Heart left ventricle (tissue), 16 donors: ENCODE measurements at regions not wholly inside any gene's neighbourhood (a gene's known extent, or its start where the extent isn't known, plus 50 kb on each side); places are given as distances from the start of the nearest gene placed in this dataset.

Experiments used
- ATAC-seq, 4 donors: fragments of 200-7000 bp; cut with Tn5 transposase; one replicate each; pipeline ENCODE4 v1.9.1; 2020 to 2022; ENCODE audit warnings: moderate library complexity in 4 of 4, mild to moderate bottlenecking in 3 of 4, moderate number of reproducible peaks in 1 of 4
- DNase-seq, 5 donors: peaks; one replicate each; pipeline ENCODE4 v3.0.0-alpha.2; 2020
- H3K27ac ChIP-seq, 12 donors: fragments of 200-600 bp; sonication (generic) in 4 of 12; one replicate each; pipeline versions ENCODE4 v1.5.0 to v1.8.0; 2016 to 2022; ENCODE audit warnings: mild to moderate bottlenecking in 2 of 12
- H3K27me3 ChIP-seq, 9 donors: fragments of 200-600 bp; sonication (generic) in 2 of 9; one replicate each; pipeline versions ENCODE4 v1.5.1 to v1.8.0; 2016 to 2022; ENCODE audit warnings: mild to moderate bottlenecking in 3 of 9
- H3K36me3 ChIP-seq, 9 donors: fragments of 200-600 bp; sonication (generic) in 2 of 9; one replicate each; pipeline versions ENCODE4 v1.5.0 to v1.8.0; 2018 to 2022; ENCODE audit warnings: mild to moderate bottlenecking in 2 of 9
- H3K4me1 ChIP-seq, 12 donors: fragments of 200-600 bp; sonication (generic) in 4 of 12; one replicate each; pipeline versions ENCODE4 v1.5.0 to v1.8.0; 2016 to 2022; ENCODE audit warnings: mild to moderate bottlenecking in 3 of 12
- H3K4me3 ChIP-seq, 12 donors: fragments of 200-600 bp; sonication (generic) in 4 of 12; one replicate each; pipeline versions ENCODE4 v1.5.0 to v1.8.0; 2017 to 2022; ENCODE audit warnings: mild to moderate bottlenecking in 9 of 12, moderate library complexity in 4 of 12
- H3K9me3 ChIP-seq, 12 donors: fragments of 200-600 bp; sonication (generic) in 4 of 12; one replicate each; pipeline versions ENCODE4 v1.5.0 to v1.8.0; 2016 to 2022; ENCODE audit warnings: mild to moderate bottlenecking in 1 of 12
- CTCF ChIP-seq, 12 donors: fragments of 200-600 bp; sonication (generic) in 4 of 12; IDR thresholded peaks; one replicate each; pipeline versions ENCODE4 v1.5.0 to v1.8.0; 2018 to 2022; ENCODE audit warnings: antibody characterized with exemption in 12 of 12, mild to moderate bottlenecking in 5 of 12
- POLR2A ChIP-seq, 2 donors: fragments of 450-650 bp; IDR thresholded peaks; one replicate each; pipeline ENCODE4 v1.6.1; 2017; ENCODE audit warnings: antibody characterized with exemption in 2 of 2, mild to moderate bottlenecking in 2 of 2, moderate library complexity in 2 of 2
- WGBS, 4 donors: extraction: QIAGEN DNeasy Blood & Tissue Kit in 2 of 4; methylation state at CpG; one replicate each; pipeline versions ENCODE4 v1.1.5 to v1.1.7; 2013 to 2018; 5-methylcytosine and 5-hydroxymethylcytosine counted together
- intact Hi-C, 10 donors: fragments of 100-400 bp; cut with DNase I; formaldehyde crosslinking; loops; one replicate each; pipeline versions ENCODE4 v1.11.1 to v1.14.2; 2022
- donor health status: ischemic (EF 13 %, LVEDD 7.1; RV severe dilation, severe dysfunction).
- donor health status: healthy with polysubstance abuse.
- donor health status: DM: no; HTN: yes; CAD: no.
- donor health status: DM: no; HTN: no; CAD: no.
- donor health status: ischemic (EF 25% LVEDD 6.9; RV normal size, moderate dysfunction).
- donor health status: ischemic (EF 25% LVEDD 5.7; RV mildly dilated, moderate dysfunction).
- donor health status: healthy.
- donor health status: DM: yes; HTN: yes; CAD: no.
- donor health status: ischemic (EF 35%, LVEDD 5.7; RV mildly dilated, moderate dysfunction).
- donor health status: nonischemic (EF 11% LVEDD 7.7; RV severe dilation, severe dysfunction).
- donor health status: DM: yes; HTN: yes; CAD: no.
- donor health status: PGD.
- donor health status: ischemic (EF 29% LVEDD 5.4; RV normal size, mild dysfunction).
- donor health status: nonischemic (EF 23%, LVEDD 6.1; RV moderate dilation, normal function).

- TF ChIP-seq CTCF (IDR thresholded peaks at IDR 0.05) (no peak), POLR2A (IDR thresholded peaks at IDR 0.05) (no peak)
- ATAC-seq (no peak), DNase-seq (no peak)
- H3K27me3 ChIP-seq: no peaks in the 10 kb centered on the region
- intact Hi-C loops: no loop called here
- no peaks in the 10 kb centered on the region for H3K36me3 ChIP-seq
- peaks cover 0 to 14% (median 0%) of the 10 kb centered on the region in 12 donors for H3K9me3 ChIP-seq
- 66 to 74% (median 72%) methylated on average over 6 of the region's 6 CpGs for WGBS, 4 donors
- no peak overlapping the region for H3K4me3 ChIP-seq
- H3K27ac ChIP-seq: no peak overlapping the region
- no peaks in the 10 kb centered on the region for H3K4me1 ChIP-seq
These were observed 153.4 kb upstream of the FAT1 start for GRCh38 chr4:186876961-186877626.

- intact Hi-C loops: no loop called here
- Histone ChIP-seq H3K4me1 (no peaks in the 10 kb centered on the region), H3K9me3 (peaks cover 0 to 5% (median 0%) of the 10 kb centered on the region in 12 donors), H3K27ac (no peak overlapping the region), H3K36me3 (no peaks in the 10 kb centered on the region), H3K4me3 (no peak overlapping the region), H3K27me3 (no peaks in the 10 kb centered on the region)
- WGBS, 4 donors: 80 to 89% (median 84%) methylated on average over 2 of the region's 2 CpGs
- ATAC-seq (no peak), DNase-seq (no peak)
- TF ChIP-seq CTCF (IDR thresholded peaks at IDR 0.05): no peak
- no peak for TF ChIP-seq POLR2A (IDR thresholded peaks at IDR 0.05)
These were observed 154.6 kb upstream of the FAT1 start for GRCh38 chr4:186878203-186878776.

- no peaks in the 10 kb centered on the region for H3K36me3 ChIP-seq
- no peaks in the 10 kb centered on the region for H3K9me3 ChIP-seq
- no peak overlapping the region for H3K27ac ChIP-seq
- ATAC-seq (no peak), DNase-seq (no peak)
- no peaks in the 10 kb centered on the region for H3K4me1 ChIP-seq
- TF ChIP-seq CTCF (IDR thresholded peaks at IDR 0.05): no peak
- no peak for TF ChIP-seq POLR2A (IDR thresholded peaks at IDR 0.05)
- no peak overlapping the region for H3K4me3 ChIP-seq
- WGBS, 4 donors: 68 to 82% (median 71%) methylated on average over 3 of the region's 3 CpGs
- no peaks in the 10 kb centered on the region for H3K27me3 ChIP-seq
- intact Hi-C loops: no loop called here
These were observed 158.0 kb upstream of the FAT1 start for GRCh38 chr4:186881521-186882220.

- intact Hi-C loops: no loop called here
- ATAC-seq (no peak), DNase-seq (no peak)
- TF ChIP-seq POLR2A (IDR thresholded peaks at IDR 0.05): no peak
- Histone ChIP-seq H3K4me3 (no peak overlapping the region), H3K27me3 (no peaks in the 10 kb centered on the region), H3K9me3 (no peaks in the 10 kb centered on the region), H3K4me1 (no peaks in the 10 kb centered on the region), H3K27ac (no peak overlapping the region), H3K36me3 (no peaks in the 10 kb centered on the region)
- WGBS, 4 donors: 66 to 81% (median 69%) methylated on average over 1 of the region's 1 CpG
These were observed 158.6 kb upstream of the FAT1 start for GRCh38 chr4:186882293-186882692.
